ENCODE measurements at regions not wholly inside any gene's neighbourhood (a gene's known extent, or its start where the extent isn't known, plus 50 kb on each side); places are given as distances from the start of the nearest gene placed in this dataset.

- TF ChIP-seq EZH2phosphoT487 (IDR thresholded peaks at IDR 0.05; ENCODE audit: low read depth) (no peak), CTCF (IDR thresholded peaks at IDR 0.05; ENCODE audit: low read depth, low read length) (no peak)
These were observed 111.1 kb upstream of the GLI3 start for GRCh38 chr7:42348071-42348470.
